GM08714 (cell line): ENCODE measurements at regions not wholly inside any gene's neighbourhood (a gene's known extent, or its start where the extent isn't known, plus 50 kb on each side); places are given as distances from the start of the nearest gene placed in this dataset.

Experiments
- H3K4me3 ChIP-seq: fragments of 200-500 bp; sonication (Bioruptor generic); 2 replicates; pipeline ENCODE4 v1.5.1; 2014; ENCODE audit warnings: mild to moderate bottlenecking, low read length, inconsistent platforms
- ZNF274 ChIP-seq: IDR thresholded peaks from 2 replicates; pipeline ENCODE4 v1.6.1; 2012; ENCODE audit warnings: mild to moderate bottlenecking, low read depth, low read length

- TF ChIP-seq ZNF274: no peak
- no peak overlapping the region for H3K4me3 ChIP-seq
These were observed 59.0 kb upstream of the ZNF726 start for GRCh38 chr19:23855676-23856075.

- no peak for TF ChIP-seq ZNF274
- H3K4me3 ChIP-seq: no peak overlapping the region
These were observed 62.7 kb upstream of the ZNF726 start for GRCh38 chr19:23851966-23852365.

GRCh38 chr19:23832717-23833327 is 74.1 kb upstream of the ZNF681 start:
- no peak overlapping the region for H3K4me3 ChIP-seq
- peak; percentile 64 for TF ChIP-seq ZNF274

GRCh38 chr19:23823952-23824389 is 65.3 kb upstream of the ZNF681 start:
- H3K4me3 ChIP-seq: no peak overlapping the region
- TF ChIP-seq ZNF274: no peak

GRCh38 chr19:23822735-23823134 is 64.0 kb upstream of the ZNF681 start:
- no peak overlapping the region for H3K4me3 ChIP-seq
- no peak for TF ChIP-seq ZNF274

- H3K4me3 ChIP-seq: no peak overlapping the region
- no peak for TF ChIP-seq ZNF274
These were observed 58.8 kb upstream of the ZNF681 start for GRCh38 chr19:23817519-23817918.

GRCh38 chr19:23810496-23810895 is 51.8 kb upstream of the ZNF681 start:
- H3K4me3 ChIP-seq: no peak overlapping the region

More at GRCh38 chr19:23810496-23810895, 51.8 kb upstream of the ZNF681 start:
- no peak for TF ChIP-seq ZNF274
